ENCODE measurements at regions not wholly inside any gene's neighbourhood (a gene's known extent, or its start where the extent isn't known, plus 50 kb on each side); places are given as distances from the start of the nearest gene placed in this dataset.
"Not testable (repeated sequence)": the region's sequence is repeated elsewhere in the genome, so short reads cannot be mapped to it uniquely, and the experiment has no call there.

GRCh38 chr12:116361414-116362223 is 84.1 kb upstream of the MED13L start:
- no peak for DNase-seq

GRCh38 chr12:116365114-116365513 is 87.6 kb upstream of the MED13L start:
- DNase-seq, result no peak

GRCh38 chr12:116365606-116366455 is 88.3 kb upstream of the MED13L start:
- DNase-seq, result no peak

- peak; percentile 58 for DNase-seq
Measured at GRCh38 chr12:116366456-116366776, 88.9 kb upstream of the MED13L start.

- DNase-seq, result no peak
Measured at GRCh38 chr12:116366824-116367223, 89.3 kb upstream of the MED13L start.

- no peak for DNase-seq
Measured at GRCh38 chr12:116368196-116369194, 91.0 kb upstream of the MED13L start.

GRCh38 chr12:116370004-116370404 is 92.5 kb upstream of the MED13L start:
- DNase-seq, result no peak

- DNase-seq, result no peak
Measured at GRCh38 chr12:116370886-116371580, 93.5 kb upstream of the MED13L start.

DNA sequence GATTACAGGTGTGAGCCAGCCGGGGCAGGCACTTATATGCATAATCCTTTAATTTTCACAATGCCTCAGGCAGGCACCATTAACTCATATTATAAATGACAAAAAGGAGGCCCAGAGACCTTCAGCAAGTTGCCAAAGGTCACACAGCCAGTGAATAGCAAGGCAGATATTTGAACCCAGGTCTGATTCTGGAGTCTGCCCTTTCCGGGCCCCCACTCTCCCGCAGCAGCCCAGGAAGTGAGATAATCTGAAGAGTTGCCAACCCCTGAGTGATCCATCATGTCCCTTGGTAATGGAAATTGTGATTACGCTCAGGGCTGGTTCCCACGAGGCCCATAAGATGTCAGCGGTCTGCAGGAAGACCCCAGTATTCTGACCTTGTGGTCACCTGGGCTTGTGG is 95.3 kb upstream of the MED13L start:
- no peak for DNase-seq

- DNase-seq, result no peak
Measured at GRCh38 chr12:116373572-116374206, 96.2 kb upstream of the MED13L start.

DNA sequence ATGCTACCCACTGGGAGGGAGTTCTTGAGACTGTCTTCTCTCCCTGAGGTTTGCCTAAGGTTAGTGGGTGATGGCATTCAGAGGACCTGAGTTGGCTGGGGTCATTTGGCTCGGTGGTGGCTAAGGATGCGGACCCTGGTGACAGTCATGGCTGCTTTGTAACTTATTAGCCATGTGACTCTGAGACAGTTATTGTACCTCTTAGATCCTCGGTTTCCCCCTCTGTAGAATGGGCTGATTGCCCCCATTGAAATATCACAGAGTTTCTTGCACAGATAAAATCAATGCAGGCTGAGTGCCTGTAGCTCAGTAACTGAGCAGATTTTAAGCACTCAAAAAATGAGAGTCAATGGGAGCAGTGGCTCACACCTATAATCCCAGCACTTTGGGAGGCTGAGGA is 96.7 kb upstream of the MED13L start:
- no peak for DNase-seq

- DNase-seq, result no peak
Measured at GRCh38 chr12:116375278-116375842, 97.9 kb upstream of the MED13L start.

- DNase-seq, result peak; percentile 19
Measured at GRCh38 chr12:116376354-116377193, 99.1 kb upstream of the MED13L start.

- DNase-seq, result not testable (repeated sequence)
Measured at GRCh38 chr12:116377194-116377571, 99.7 kb upstream of the MED13L start.

DNA sequence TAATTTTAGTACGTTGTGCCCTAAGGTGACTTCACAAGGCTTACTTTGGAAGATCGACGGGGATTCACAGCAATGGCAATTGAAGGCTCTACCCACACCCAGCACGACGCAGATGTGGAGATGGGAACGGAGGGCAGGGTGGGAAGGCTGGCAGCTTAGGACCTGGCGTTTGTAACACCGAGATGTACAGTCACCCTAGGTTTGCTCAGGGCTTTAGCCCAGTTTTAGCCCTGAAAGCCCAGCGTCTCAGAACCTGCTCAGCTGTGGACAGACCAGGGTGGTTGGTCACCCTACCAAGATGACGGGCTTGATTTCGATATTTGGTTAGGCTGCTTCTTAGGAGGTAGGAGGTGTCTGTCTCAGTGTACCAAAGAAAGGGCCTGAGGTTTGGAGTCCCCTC is 100.5 kb upstream of the MED13L start:
- no peak for DNase-seq

DNA sequence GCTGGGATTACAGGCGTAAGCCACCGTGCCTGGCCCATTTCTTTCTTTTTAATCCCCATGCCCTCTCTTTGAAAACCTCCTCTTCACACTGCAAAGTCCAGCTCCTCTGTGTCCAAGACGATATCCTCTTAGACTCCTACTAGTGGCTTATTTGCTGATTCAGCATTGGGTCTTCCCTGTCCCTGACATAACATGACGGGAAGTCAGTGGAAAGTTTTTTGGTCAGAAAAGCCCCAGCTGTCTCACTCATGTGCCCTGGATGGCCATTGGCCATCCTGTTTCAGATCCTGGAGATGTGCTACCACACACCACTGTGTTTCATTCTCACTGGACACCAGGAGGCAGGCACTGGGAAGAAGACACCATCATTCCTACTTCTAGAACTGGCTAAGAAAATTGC is 102.6 kb upstream of the MED13L start:
- DNase-seq, result no peak

- not testable (repeated sequence) for DNase-seq
Measured at GRCh38 chr12:116380740-116381139, 103.2 kb upstream of the MED13L start.

- DNase-seq, result no peak
Measured at GRCh38 chr12:116381240-116381743, 103.8 kb upstream of the MED13L start.

- no peak for DNase-seq
Measured at GRCh38 chr12:116381744-116382685, 104.5 kb upstream of the MED13L start.

Data from NCI-H1092 (cell line).